Activated CD8-positive, alpha-beta memory T cell treated with anti-CD3 and anti-CD28 coated beads, Interleukin-2, amount 50 U/mL, for 24 hours (primary cell): ENCODE measurements at regions not wholly inside any gene's neighbourhood (a gene's known extent, or its start where the extent isn't known, plus 50 kb on each side); places are given as distances from the start of the nearest gene placed in this dataset.
"Not testable (repeated sequence)": the region's sequence is repeated elsewhere in the genome, so short reads cannot be mapped to it uniquely, and the experiment has no call there.

Experiments
- DNase-seq: peaks from one replicate; pipeline ENCODE4 v3.0.0-alpha.2; 2020; ENCODE audit errors: extremely low read depth

GRCh38 chr2:64879745-64880144 is 109.5 kb upstream of the SLC1A4 start:
- no peak for DNase-seq

- DNase-seq = no peak
These were observed 108.8 kb upstream of the SLC1A4 start for GRCh38 chr2:64880193-64880951.

GRCh38 chr2:64881037-64881492 is 108.1 kb upstream of the SLC1A4 start:
- no peak for DNase-seq

- no peak for DNase-seq
These were observed 101.6 kb upstream of the SLC1A4 start for GRCh38 chr2:64887565-64887964.

GRCh38 chr2:64888591-64889309 is 100.4 kb upstream of the SLC1A4 start:
- no peak for DNase-seq

GRCh38 chr2:64889803-64890202 is 99.4 kb upstream of the SLC1A4 start:
- no peak for DNase-seq

GRCh38 chr2:64896572-64896971 is 92.6 kb upstream of the SLC1A4 start:
- DNase-seq = not testable (repeated sequence)

GRCh38 chr2:64899081-64899865 is 89.9 kb upstream of the SLC1A4 start:
- DNase-seq = no peak

GRCh38 chr2:64899876-64900275 is 89.3 kb upstream of the SLC1A4 start:
- not testable (repeated sequence) for DNase-seq

- no peak for DNase-seq
These were observed 84.5 kb upstream of the SLC1A4 start for GRCh38 chr2:64904413-64905329.

GRCh38 chr2:64905338-64906024 is 83.7 kb upstream of the SLC1A4 start:
- DNase-seq = no peak

- no peak for DNase-seq
These were observed 82.2 kb upstream of the SLC1A4 start for GRCh38 chr2:64906853-64907536.

- DNase-seq = no peak
These were observed 80.8 kb upstream of the SLC1A4 start for GRCh38 chr2:64908406-64908805.

GRCh38 chr2:64910523-64910922 is 78.7 kb upstream of the SLC1A4 start:
- no peak for DNase-seq

GRCh38 chr2:64910972-64911433 is 78.2 kb upstream of the SLC1A4 start:
- no peak for DNase-seq

GRCh38 chr2:64913357-64913869 is 75.8 kb upstream of the SLC1A4 start:
- DNase-seq = no peak

GRCh38 chr2:64914247-64914646 is 75.0 kb upstream of the SLC1A4 start:
- no peak for DNase-seq

- DNase-seq = no peak
These were observed 74.3 kb upstream of the SLC1A4 start for GRCh38 chr2:64914735-64915509.

GRCh38 chr2:64915510-64915900 is 73.7 kb upstream of the SLC1A4 start:
- DNase-seq = no peak
